Fibroblast of gingiva (primary cell): ENCODE measurements at regions not wholly inside any gene's neighbourhood (a gene's known extent, or its start where the extent isn't known, plus 50 kb on each side); places are given as distances from the start of the nearest gene placed in this dataset.
A peak's percentile ranks its signal among the peaks of the same experiment; 100 is the strongest.

Experiments used
- DNase-seq: peaks from one replicate; pipeline ENCODE4 v3.0.0-alpha.2; 2011; ENCODE audit warnings: low read depth

DNA sequence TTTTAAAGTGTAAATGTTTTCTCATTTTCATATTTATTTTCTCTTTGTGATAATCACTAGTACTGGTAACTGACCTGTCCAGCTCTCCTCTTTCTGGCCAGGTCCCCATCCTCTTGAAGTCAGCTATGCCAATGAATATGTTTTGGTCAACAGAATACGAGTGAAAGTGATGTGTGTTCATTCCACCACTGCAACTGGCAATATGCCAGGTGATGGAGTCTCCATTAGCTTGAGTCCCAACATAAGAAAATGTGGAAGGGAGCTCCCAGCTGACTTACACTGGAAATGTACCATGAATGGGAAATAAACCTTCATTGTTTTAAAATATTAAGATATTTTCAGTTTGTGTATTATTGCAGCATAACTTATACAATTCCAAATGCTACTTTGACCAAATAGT is 75.8 kb downstream of the CCDC34 start:
- no peak for DNase-seq

DNA sequence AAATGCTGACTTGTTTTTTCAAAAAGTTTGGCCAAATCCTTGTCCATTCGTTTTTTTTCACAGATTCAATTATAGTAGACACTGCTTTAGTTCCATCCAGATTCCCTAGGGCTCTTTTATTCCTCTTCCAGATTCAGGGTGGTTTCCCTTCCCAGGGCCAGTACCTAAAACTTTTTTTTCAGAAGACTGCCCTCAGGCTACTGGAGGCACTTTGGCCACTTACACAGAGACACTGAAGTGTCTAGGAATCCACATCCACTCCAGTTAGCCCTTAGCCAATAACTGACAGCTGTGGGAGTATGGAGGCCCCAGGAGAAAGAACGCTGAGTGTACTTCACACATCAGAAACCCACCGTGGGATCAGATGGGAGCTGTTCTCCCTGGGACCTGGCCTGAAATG is 77.3 kb downstream of the CCDC34 start:
- no peak for DNase-seq

DNA sequence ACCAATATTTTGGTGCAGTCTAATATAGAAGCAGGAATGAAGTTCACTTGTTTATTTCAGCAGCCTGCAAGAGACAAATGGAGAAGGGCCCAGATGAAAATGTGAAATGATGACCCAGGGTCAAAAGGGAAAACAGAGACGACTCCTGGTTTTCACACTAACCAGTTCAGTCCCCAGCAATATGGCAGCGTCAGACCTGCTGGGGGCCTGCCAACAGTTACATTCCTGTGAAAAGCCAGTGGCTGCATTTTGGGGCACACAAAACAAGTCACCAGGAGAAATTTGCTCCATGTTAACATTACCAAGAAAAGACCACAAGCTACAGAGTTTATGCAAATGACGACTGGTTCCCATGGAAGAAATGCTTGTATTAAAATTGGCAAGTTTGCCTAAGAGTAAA is 80.2 kb downstream of the CCDC34 start:
- DNase-seq: no peak

- peak; percentile 91 for DNase-seq
These were observed 81.0 kb downstream of the CCDC34 start for GRCh38 chr11:27281740-27282590.

DNA sequence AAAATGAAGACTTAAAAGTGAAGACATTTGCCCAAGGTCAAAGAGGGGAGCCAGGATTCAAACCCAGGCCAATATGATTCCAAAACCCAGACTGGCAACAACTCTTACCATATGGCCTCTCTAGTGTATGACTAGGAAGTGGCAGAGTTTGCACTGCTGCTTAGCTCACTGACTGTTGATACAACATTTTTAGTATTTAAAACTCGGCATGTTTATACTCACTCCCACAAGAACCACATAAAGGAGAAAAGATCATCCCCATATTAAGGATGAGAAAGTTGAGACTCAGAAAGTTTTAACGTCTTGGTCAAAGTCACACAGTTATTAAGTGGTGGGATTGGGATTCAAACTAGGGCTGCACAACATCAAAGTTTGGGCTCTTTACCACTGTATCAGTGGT is 81.7 kb downstream of the CCDC34 start:
- no peak for DNase-seq

DNA sequence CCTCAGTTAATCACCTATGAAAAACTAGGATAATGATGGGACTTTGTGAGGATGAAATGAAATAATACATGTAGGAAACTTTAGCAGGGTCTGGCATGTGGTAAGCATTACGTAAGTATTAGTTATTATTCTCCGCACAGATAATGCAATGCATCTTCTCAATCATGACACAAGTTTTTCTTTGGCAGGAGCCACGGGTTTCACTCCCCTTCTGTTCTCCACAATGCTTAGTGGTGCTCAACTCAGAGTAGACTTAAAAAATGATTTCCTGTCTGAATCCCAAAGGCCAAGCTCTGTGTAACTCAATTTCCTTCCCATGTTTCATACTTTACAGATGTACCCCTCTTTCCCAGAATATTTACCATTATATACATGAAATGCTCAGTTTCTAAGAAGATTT is 82.9 kb downstream of the CCDC34 start:
- DNase-seq: no peak

DNA sequence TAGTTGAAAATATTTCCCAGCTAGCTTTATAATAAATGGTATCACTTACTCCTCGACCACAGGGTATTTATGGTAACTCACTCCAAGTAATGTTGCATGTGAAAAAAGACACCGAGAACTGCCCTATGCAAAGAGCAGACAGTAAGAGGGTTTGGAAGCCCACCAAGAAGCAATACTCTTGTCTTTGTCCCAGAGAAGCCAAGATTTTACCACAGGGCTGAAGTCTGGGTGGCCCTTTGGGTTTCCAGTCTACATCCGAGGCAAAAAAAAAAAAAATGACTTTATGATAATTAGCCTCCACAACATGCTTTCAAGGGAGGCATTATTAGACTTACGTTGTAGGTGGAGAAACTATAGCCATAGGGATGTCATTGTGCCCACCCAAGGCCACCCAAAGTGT is 83.6 kb downstream of the CCDC34 start:
- DNase-seq: no peak

- DNase-seq: no peak
These were observed 85.2 kb downstream of the CCDC34 start for GRCh38 chr11:27277843-27278242.

DNA sequence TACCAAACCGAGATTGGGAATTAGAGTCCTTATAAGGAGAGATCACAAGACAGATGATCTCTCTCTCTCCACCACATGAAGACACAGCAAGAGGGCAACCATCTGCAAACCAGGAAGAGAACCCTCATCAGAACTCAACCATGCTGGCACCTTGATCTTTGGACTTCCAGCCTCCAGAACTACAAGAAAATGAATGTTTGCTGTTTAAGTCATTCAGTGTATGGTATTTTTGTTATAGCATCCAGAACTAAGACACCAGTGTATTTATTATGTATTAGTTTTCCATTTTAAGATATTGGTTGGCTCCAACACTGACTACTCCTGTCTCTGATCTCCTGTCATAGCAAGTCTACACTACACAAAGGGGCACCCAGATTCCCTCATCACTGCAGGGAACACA is 86.9 kb downstream of the CCDC34 start:
- DNase-seq: no peak

DNA sequence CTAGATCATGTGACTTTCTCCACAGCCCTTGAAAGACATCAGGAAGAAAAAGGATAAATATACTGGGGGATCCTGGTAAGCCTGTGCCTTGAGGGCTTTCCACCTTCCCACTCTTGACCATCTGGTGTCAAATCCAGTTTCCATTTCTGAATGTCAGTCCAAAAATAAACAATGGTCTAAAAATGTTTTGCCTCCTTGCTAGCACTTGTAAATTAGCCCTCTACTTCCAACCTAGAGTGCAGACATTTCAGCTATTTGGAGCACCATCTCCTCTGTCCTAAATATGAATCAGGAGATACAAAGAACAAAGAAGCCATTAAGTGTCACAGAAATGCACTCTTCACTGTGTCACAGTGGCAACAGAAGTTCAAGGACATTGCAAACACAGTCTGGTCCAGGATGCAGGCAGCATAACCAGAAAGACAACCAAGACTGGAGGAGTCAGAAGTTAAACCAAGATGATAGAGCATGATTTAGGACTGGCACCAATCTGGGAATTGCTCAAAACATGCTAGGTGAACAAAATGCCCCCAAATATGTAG is 88.1 kb downstream of the CCDC34 start:
- DNase-seq: no peak

GRCh38 chr11:27266125-27266524 is 96.9 kb downstream of the CCDC34 start:
- DNase-seq: no peak

GRCh38 chr11:27263986-27264385 is 99.0 kb downstream of the CCDC34 start:
- DNase-seq: no peak

- DNase-seq: peak; percentile 47
These were observed 100.0 kb downstream of the CCDC34 start for GRCh38 chr11:27263046-27263445.

DNA sequence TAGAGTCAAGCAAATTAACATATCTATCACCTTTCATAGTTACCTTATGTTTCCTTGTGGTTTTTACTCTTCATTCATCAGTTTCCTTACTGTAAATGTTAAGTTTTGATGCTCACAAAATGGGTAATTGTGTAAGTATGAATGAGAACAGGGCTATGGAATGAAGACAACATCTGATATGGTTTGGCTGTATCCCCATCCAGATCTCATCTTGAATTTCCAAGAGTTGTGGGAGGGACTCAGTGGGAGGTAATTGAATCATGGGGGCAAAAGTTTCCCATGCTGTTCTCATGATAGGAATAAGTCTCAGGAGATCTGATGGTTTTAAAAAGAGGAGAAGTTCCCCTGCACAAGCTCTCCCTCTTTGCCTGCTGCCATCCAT is 107.6 kb downstream of the CCDC34 start:
- DNase-seq: peak; percentile 60

GRCh38 chr11:27254744-27255446 is 108.1 kb downstream of the CCDC34 start:
- peak; percentile 42 for DNase-seq

GRCh38 chr11:27253224-27253623 is 109.8 kb downstream of the CCDC34 start:
- no peak for DNase-seq

GRCh38 chr11:27250867-27251665 is 111.9 kb downstream of the CCDC34 start:
- no peak for DNase-seq

GRCh38 chr11:27248576-27249509 is 114.2 kb downstream of the CCDC34 start:
- DNase-seq: no peak

GRCh38 chr11:27247660-27248059 is 115.4 kb downstream of the CCDC34 start:
- no peak for DNase-seq

DNA sequence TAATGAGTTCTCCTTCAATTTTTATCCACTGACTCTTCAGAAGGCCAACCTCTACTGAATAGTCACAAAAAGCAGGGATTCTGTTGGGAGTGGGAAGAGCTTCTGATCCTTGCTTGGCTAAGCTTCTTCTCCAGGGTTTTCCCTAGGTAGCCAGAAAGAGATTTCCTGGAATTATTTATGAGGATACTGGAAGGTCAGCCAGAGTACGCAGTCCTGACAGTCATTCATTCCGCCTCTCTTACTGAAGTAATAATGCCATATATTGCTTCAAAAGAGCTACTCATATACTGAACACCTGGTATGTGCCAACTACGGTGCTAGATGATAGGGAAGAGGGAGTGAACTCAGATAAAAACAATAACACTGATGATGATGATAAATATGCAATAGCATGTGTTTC is 116.1 kb downstream of the CCDC34 start:
- DNase-seq: no peak

DNA sequence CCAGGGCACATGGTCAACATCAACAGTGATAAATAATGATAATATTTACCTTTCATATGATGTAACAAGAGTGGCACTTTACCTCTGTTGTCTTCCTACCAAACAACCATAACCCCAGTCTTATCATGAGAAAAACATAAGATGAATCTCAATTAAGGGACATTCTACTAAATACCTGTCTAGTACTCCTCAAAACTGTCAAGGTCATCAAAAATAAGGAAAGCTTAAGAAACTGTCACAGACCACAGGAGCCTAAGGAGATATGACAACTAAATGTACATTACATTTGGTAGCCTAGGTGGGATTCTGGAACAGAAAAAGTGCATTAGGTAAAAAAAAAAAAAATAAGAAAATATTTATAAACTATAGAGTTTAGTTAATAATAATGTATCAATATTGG is 118.1 kb downstream of the CCDC34 start:
- DNase-seq: no peak
